ENCODE measurements at regions not wholly inside any gene's neighbourhood (a gene's known extent, or its start where the extent isn't known, plus 50 kb on each side); places are given as distances from the start of the nearest gene placed in this dataset.

GRCh38 chr13:75055296-75055695 is 426.7 kb downstream of the TBC1D4 start:
- TF ChIP-seq CTCF (IDR thresholded peaks at IDR 0.05) (no peak), EZH2phosphoT487 (IDR thresholded peaks at IDR 0.05) (no peak), EZH2 (IDR thresholded peaks at IDR 0.05) (no peak)

Data from neural progenitor cell (in vitro differentiated cells).